PC-3 (cell line): ENCODE measurements at regions not wholly inside any gene's neighbourhood (a gene's known extent, or its start where the extent isn't known, plus 50 kb on each side); places are given as distances from the start of the nearest gene placed in this dataset.

Source experiments
- CTCF ChIP-seq: fragments of 300-600 bp; sonication (generic); conservative IDR thresholded peaks from 2 replicates; pipeline ENCODE4 v1.5.1; 2017; ENCODE audit warnings: antibody characterized with exemption, low read depth, mild to moderate bottlenecking, low read length
- EZH2 ChIP-seq: fragments of 300-600 bp; sonication (generic); IDR thresholded peaks from one replicate; pipeline ENCODE4 v1.6.1; 2017; ENCODE audit warnings: antibody characterized with exemption, mild to moderate bottlenecking, low read length; ENCODE audit not compliant: unreplicated experiment
- EZH2phosphoT487 ChIP-seq: fragments of 300-600 bp; sonication (generic); IDR thresholded peaks from 2 replicates; pipeline ENCODE4 v1.6.1; 2018; ENCODE audit warnings: mild to moderate bottlenecking, antibody characterized with exemption, low read length, borderline replicate concordance

- TF ChIP-seq CTCF = no peak
- no peak for TF ChIP-seq EZH2phosphoT487
- TF ChIP-seq EZH2 = no peak
Observed at GRCh38 chr2:238963971-238964328, 116.1 kb downstream of the TWIST2 start.
